HCT116 (cell line): ENCODE measurements at regions not wholly inside any gene's neighbourhood (a gene's known extent, or its start where the extent isn't known, plus 50 kb on each side); places are given as distances from the start of the nearest gene placed in this dataset.

Source experiments
- ATAC-seq: fragments of 200-7000 bp; cut with Tn5 transposase; 2 replicates; pipeline ENCODE4 v1.9.1; 2020; ENCODE audit warnings: mild to moderate bottlenecking, moderate library complexity
- BruUV-seq: library from RNA; stranded (reverse); fragments of 400-500 nt; replicated peaks from 2 replicates; lab custom pipeline; 2021; lab: Mats Ljungman, UMichigan
- CTCF ChIA-PET: fragments of 300-600 bp; sonication (Branson Sonifier 250); formaldehyde crosslinking; loops from one replicate; lab custom pipeline; 2021; ENCODE audit warnings: antibody characterized with exemption; lab: Charles Lee
- POLR2A ChIA-PET: fragments of 300-600, 350-600 bp; sonication (Branson Sonifier 250); formaldehyde crosslinking; loops from one replicate; lab custom pipeline; 2021; ENCODE audit warnings: antibody characterized with exemption; lab: Charles Lee
- RAD21 ChIA-PET, 2 experiments: fragments of 300-600 bp; sonication (Branson Sonifier 250); formaldehyde crosslinking; loops; one replicate each; lab custom pipeline; 2023; ENCODE audit warnings: low total read pairs in 2 of 2; ENCODE audit not compliant: uncharacterized antibody in 2 of 2, unreplicated experiment in 2 of 2, low non-redundant PET in 1 of 2; lab: Charles Lee
- DNase-seq: peaks from one replicate; pipeline ENCODE4 v3.0.0-alpha.2; 2010; ENCODE audit warnings: low read depth, low spot score
- H2AFZ ChIP-seq: fragments of 200-600 bp; shearing (Covaris generic), sonication (generic); 2 replicates; pipeline ENCODE4 v1.6.1; 2017; ENCODE audit warnings: low read depth, mixed run types, mixed read lengths, antibody characterized with exemption, low read length; ENCODE audit not compliant: poor library complexity, severe bottlenecking
- H3K27ac ChIP-seq: 2 replicates; pipeline ENCODE4 v1.5.1; 2012; ENCODE audit warnings: low read depth, low read length
- H3K27me3 ChIP-seq: fragments of 200-600 bp; sonication (generic); 2 replicates; pipeline ENCODE4 v1.6.1; 2016; ENCODE audit warnings: mixed run types, low read length, mixed read lengths; ENCODE audit not compliant: insufficient read depth
- H3K36me3 ChIP-seq, 2 experiments: fragments of 200-500 bp in 1 of 2; fragments of 200-600 bp in 1 of 2; sonication (Bioruptor generic) in 1 of 2; sonication (generic) in 1 of 2; 2 replicates each; pipeline versions ENCODE4 v1.5.1 to v1.6.1; 2014 to 2016; ENCODE audit warnings: low read length in 2 of 2, inconsistent platforms in 1 of 2, mixed read lengths in 1 of 2, mixed run types in 1 of 2; ENCODE audit not compliant: insufficient read depth in 2 of 2, control insufficient read depth in 1 of 2
- H3K4me1 ChIP-seq, 2 experiments: fragments of 200-600 bp in 1 of 2; sonication (generic) in 1 of 2; 2 replicates each; pipeline versions ENCODE4 v1.5.1 to v1.6.1; 2012 to 2017; ENCODE audit warnings: low read length in 2 of 2, inconsistent platforms in 1 of 2, mild to moderate bottlenecking in 1 of 2, mixed read lengths in 1 of 2, mixed run types in 1 of 2, moderate library complexity in 1 of 2; ENCODE audit not compliant: insufficient read depth in 2 of 2, control insufficient read depth in 1 of 2
- H3K4me2 ChIP-seq: fragments of 200-600 bp; sonication (generic); 2 replicates; pipeline ENCODE4 v1.6.1; 2017; ENCODE audit warnings: mixed run types, low read length, mixed read lengths
- H3K4me3 ChIP-seq, 2 experiments: fragments of 200-600 bp in 1 of 2; sonication (generic) in 1 of 2; replicated peaks in 1 of 2; 2 replicates each; pipeline ENCODE4 v1.5.1; 2011 to 2016; ENCODE audit warnings: low read length in 2 of 2, control low read depth in 1 of 2, low read depth in 1 of 2, mild to moderate bottlenecking in 1 of 2, mixed read lengths in 1 of 2, mixed run types in 1 of 2
- H3K79me2 ChIP-seq: fragments of 200-600 bp; sonication (generic); 2 replicates; pipeline ENCODE4 v1.6.1; 2017; ENCODE audit warnings: mild to moderate bottlenecking, mixed run types, low read length, moderate library complexity, mixed read lengths; ENCODE audit not compliant: insufficient read depth
- H3K9ac ChIP-seq: fragments of 200-600 bp; sonication (generic); 2 replicates; pipeline ENCODE4 v1.6.1; 2016; ENCODE audit warnings: low read length, mixed read lengths
- H3K9me2 ChIP-seq: fragments of 200-600 bp; sonication (generic), shearing (Covaris generic); 2 replicates; pipeline ENCODE4 v1.6.1; 2017; ENCODE audit warnings: mixed run types, mild to moderate bottlenecking, moderate library complexity; ENCODE audit not compliant: insufficient read depth
- H3K9me3 ChIP-seq, 2 experiments: fragments of 200-500 bp in 1 of 2; fragments of 200-600 bp in 1 of 2; sonication (Bioruptor generic) in 1 of 2; sonication (generic) in 1 of 2; 2 replicates each; pipeline ENCODE4 v1.6.1; 2014 to 2017; ENCODE audit warnings: low read length in 2 of 2, mixed read lengths in 2 of 2, inconsistent platforms in 1 of 2, low read depth in 1 of 2, mild to moderate bottlenecking in 1 of 2, mixed run types in 1 of 2, moderate library complexity in 1 of 2; ENCODE audit not compliant: control insufficient read depth in 1 of 2, insufficient read depth in 1 of 2
- H4K20me1 ChIP-seq: fragments of 200-600 bp; sonication (generic), shearing (Covaris generic); 2 replicates; pipeline ENCODE4 v1.6.1; 2017; ENCODE audit warnings: mixed run types, mild to moderate bottlenecking, moderate library complexity; ENCODE audit not compliant: insufficient read depth
- CEBPB ChIP-seq: IDR thresholded peaks from 2 replicates; pipeline ENCODE4 v1.6.1; 2012; ENCODE audit warnings: low read depth
- ELF1 ChIP-seq: IDR thresholded peaks from 2 replicates; pipeline ENCODE4 v1.6.1; 2012; ENCODE audit warnings: low read depth, borderline replicate concordance
- EZH2 ChIP-seq: fragments of 200-600 bp; sonication (generic); IDR thresholded peaks from 2 replicates; pipeline ENCODE4 v1.6.1; 2017; ENCODE audit warnings: antibody characterized with exemption, mixed run types
- JUND ChIP-seq: IDR thresholded peaks from 2 replicates; pipeline ENCODE4 v1.6.1; 2012
- MAX ChIP-seq: IDR thresholded peaks from 2 replicates; pipeline ENCODE4 v1.6.1; 2012
- POLR2A ChIP-seq: IDR thresholded peaks from 2 replicates; pipeline ENCODE4 v1.7.0; 2011; ENCODE audit warnings: borderline replicate concordance; ENCODE audit not compliant: insufficient read depth, insufficient read length; ENCODE audit errors: extremely low read depth
- REST ChIP-seq: IDR thresholded peaks from 2 replicates; pipeline ENCODE4 v1.6.1; 2012; ENCODE audit warnings: low read depth
- SRF ChIP-seq: IDR thresholded peaks from 2 replicates; pipeline ENCODE4 v1.6.1; 2012; ENCODE audit warnings: low read depth
- TCF7L2 ChIP-seq: IDR thresholded peaks from 2 replicates; pipeline ENCODE4 v1.7.0; 2011; ENCODE audit warnings: borderline replicate concordance, inconsistent platforms; ENCODE audit not compliant: insufficient read depth, insufficient read length; ENCODE audit errors: extremely low read depth
- YY1 ChIP-seq: IDR thresholded peaks from 2 replicates; pipeline ENCODE4 v1.6.1; 2011; ENCODE audit warnings: low read length, low read depth, moderate library complexity, mild to moderate bottlenecking; ENCODE audit not compliant: insufficient replicate concordance; ENCODE audit errors: extremely low read depth
- ZFX ChIP-seq: fragments of 450-650 bp; IDR thresholded peaks from 2 replicates; pipeline ENCODE4 v1.6.1; 2017
- ZNF274 ChIP-seq: fragments of 200-500 bp; sonication (Bioruptor generic); IDR thresholded peaks from 2 replicates; pipeline ENCODE4 v1.6.1; 2014; ENCODE audit warnings: mild to moderate bottlenecking, low read depth, low read length, inconsistent platforms
- intact Hi-C: fragments of 100-400 bp; cut with micrococcal nuclease; formaldehyde crosslinking; loops from 2 replicates; pipeline ENCODE4 v1.10.0; 2022

- no peaks in the 10 kb centered on the region for H3K9me3 ChIP-seq
- intact Hi-C loops = no loop called here
- no peaks in the 10 kb centered on the region for H3K79me2 ChIP-seq
- H3K4me3 ChIP-seq = no peak overlapping the region
- no peak overlapping the region for H3K27ac ChIP-seq
- no peaks in the 10 kb centered on the region; a peak in 1 of 4 replicates for H3K4me1 ChIP-seq
- no peak overlapping the region for H2AFZ ChIP-seq
- 0 out of 2 replicates have a peak, but pooled peaks cover under 1% of the 10 kb centered on the region for H3K27me3 ChIP-seq
- CTCF ChIA-PET = no interaction called here
- ATAC-seq (no peak), DNase-seq (no peak)
- no peaks in the 10 kb centered on the region for H3K36me3 ChIP-seq
- no peaks in the 10 kb centered on the region for H4K20me1 ChIP-seq
- POLR2A ChIA-PET = no interaction called here
- no peaks in the 10 kb centered on the region for H3K9me2 ChIP-seq
- no peak overlapping the region for H3K9ac ChIP-seq
- TF ChIP-seq SRF (no peak), ZNF274 (no peak), CEBPB (no peak), JUND (no peak), MAX (no peak), ZFX (no peak), ELF1 (no peak), TCF7L2 (no peak), YY1 (no peak), REST (no peak), EZH2 (no peak), POLR2A (no peak)
- H3K4me2 ChIP-seq = no peak overlapping the region
- BruUV-seq = no TSS peak
- RAD21 ChIA-PET = no interaction called here
These were observed 132.5 kb downstream of the HSD17B3 start for GRCh38 chr9:96169484-96169883.
